SK-N-SH (cell line): ENCODE measurements at regions not wholly inside any gene's neighbourhood (a gene's known extent, or its start where the extent isn't known, plus 50 kb on each side); places are given as distances from the start of the nearest gene placed in this dataset.

ENCODE experiments used
- ELF1 ChIP-seq: IDR thresholded peaks from 2 replicates; pipeline ENCODE4 v1.4.0; 2012
- GABPA ChIP-seq: IDR thresholded peaks from 2 replicates; pipeline ENCODE4 v1.4.0; 2012; ENCODE audit warnings: low read depth, mild to moderate bottlenecking
- JUND ChIP-seq: IDR thresholded peaks from 2 replicates; pipeline ENCODE4 v1.4.0; 2012
- POLR2AphosphoS5 ChIP-seq: IDR thresholded peaks from 2 replicates; pipeline ENCODE4 v1.6.1; 2012; ENCODE audit warnings: low read depth, low read length
- RAD21 ChIP-seq: IDR thresholded peaks from 2 replicates; pipeline ENCODE4 v1.6.1; 2012; ENCODE audit warnings: mild to moderate bottlenecking, low read length
- RCOR1 ChIP-seq: fragments of 150-350 bp; IDR thresholded peaks from 2 replicates; pipeline ENCODE4 v1.6.1; 2017; ENCODE audit warnings: antibody characterized with exemption, low read length
- RXRA ChIP-seq: IDR thresholded peaks from 2 replicates; pipeline ENCODE4 v1.4.0; 2012; ENCODE audit warnings: low read depth, mild to moderate bottlenecking, borderline replicate concordance
- SIN3A ChIP-seq: IDR thresholded peaks from 2 replicates; pipeline ENCODE4 v1.6.1; 2012; ENCODE audit warnings: low read depth, mild to moderate bottlenecking, low read length, moderate library complexity, borderline replicate concordance
- YY1 ChIP-seq: IDR thresholded peaks from 2 replicates; pipeline ENCODE4 v1.4.0; 2012; ENCODE audit warnings: low read depth, mild to moderate bottlenecking
- TF ChIP-seq, protein P1 (sequence below): IDR thresholded peaks from 2 replicates; pipeline ENCODE4 v1.6.1; 2012; ENCODE audit warnings: mild to moderate bottlenecking, low read depth, low read length, moderate library complexity
- TF ChIP-seq, protein P2 (sequence below): fragments of 200-600 bp; sonication (generic); IDR thresholded peaks from 2 replicates; pipeline ENCODE4 v1.6.1; 2017; ENCODE audit warnings: antibody characterized with exemption, mild to moderate bottlenecking, moderate library complexity
- TF ChIP-seq, protein P3 (sequence below): IDR thresholded peaks from 2 replicates; pipeline ENCODE4 v1.4.0; 2012; ENCODE audit warnings: low read depth
- TF ChIP-seq, protein P4 (sequence below): IDR thresholded peaks from 2 replicates; pipeline ENCODE4 v1.4.0; 2012; ENCODE audit warnings: low read depth, borderline replicate concordance
- TF ChIP-seq, protein P5 (sequence below): IDR thresholded peaks from 2 replicates; pipeline ENCODE4; 2012

DNA sequence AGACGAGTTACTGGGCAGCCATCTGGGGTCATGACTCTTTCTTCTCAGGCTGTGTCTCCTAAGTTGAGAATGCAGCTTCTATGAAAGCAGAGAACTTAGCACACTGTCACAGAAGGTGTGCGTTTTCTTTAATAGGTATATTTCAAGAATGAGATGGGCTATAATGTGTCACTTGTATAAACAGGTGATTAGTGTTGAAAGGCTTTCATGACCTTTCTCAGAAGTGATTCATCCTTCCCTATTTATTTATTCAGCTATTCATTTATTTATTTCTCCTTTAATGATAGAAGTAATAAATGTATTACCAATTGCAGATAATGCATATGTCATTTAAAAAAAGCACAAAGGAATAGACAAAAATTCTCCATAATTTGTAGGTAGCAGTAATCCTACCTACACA, 157.2 kb upstream of the COL21A1 start:
- TF ChIP-seq YY1 (no peak), RAD21 (no peak), ELF1 (no peak), SIN3A (no peak), POLR2AphosphoS5 (no peak), RXRA (no peak), JUND (no peak), RCOR1 (no peak), GABPA (no peak)
- TF ChIP-seq, protein P1, sequence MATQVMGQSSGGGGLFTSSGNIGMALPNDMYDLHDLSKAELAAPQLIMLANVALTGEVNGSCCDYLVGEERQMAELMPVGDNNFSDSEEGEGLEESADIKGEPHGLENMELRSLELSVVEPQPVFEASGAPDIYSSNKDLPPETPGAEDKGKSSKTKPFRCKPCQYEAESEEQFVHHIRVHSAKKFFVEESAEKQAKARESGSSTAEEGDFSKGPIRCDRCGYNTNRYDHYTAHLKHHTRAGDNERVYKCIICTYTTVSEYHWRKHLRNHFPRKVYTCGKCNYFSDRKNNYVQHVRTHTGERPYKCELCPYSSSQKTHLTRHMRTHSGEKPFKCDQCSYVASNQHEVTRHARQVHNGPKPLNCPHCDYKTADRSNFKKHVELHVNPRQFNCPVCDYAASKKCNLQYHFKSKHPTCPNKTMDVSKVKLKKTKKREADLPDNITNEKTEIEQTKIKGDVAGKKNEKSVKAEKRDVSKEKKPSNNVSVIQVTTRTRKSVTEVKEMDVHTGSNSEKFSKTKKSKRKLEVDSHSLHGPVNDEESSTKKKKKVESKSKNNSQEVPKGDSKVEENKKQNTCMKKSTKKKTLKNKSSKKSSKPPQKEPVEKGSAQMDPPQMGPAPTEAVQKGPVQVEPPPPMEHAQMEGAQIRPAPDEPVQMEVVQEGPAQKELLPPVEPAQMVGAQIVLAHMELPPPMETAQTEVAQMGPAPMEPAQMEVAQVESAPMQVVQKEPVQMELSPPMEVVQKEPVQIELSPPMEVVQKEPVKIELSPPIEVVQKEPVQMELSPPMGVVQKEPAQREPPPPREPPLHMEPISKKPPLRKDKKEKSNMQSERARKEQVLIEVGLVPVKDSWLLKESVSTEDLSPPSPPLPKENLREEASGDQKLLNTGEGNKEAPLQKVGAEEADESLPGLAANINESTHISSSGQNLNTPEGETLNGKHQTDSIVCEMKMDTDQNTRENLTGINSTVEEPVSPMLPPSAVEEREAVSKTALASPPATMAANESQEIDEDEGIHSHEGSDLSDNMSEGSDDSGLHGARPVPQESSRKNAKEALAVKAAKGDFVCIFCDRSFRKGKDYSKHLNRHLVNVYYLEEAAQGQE, result no peak
- TF ChIP-seq, protein P2, sequence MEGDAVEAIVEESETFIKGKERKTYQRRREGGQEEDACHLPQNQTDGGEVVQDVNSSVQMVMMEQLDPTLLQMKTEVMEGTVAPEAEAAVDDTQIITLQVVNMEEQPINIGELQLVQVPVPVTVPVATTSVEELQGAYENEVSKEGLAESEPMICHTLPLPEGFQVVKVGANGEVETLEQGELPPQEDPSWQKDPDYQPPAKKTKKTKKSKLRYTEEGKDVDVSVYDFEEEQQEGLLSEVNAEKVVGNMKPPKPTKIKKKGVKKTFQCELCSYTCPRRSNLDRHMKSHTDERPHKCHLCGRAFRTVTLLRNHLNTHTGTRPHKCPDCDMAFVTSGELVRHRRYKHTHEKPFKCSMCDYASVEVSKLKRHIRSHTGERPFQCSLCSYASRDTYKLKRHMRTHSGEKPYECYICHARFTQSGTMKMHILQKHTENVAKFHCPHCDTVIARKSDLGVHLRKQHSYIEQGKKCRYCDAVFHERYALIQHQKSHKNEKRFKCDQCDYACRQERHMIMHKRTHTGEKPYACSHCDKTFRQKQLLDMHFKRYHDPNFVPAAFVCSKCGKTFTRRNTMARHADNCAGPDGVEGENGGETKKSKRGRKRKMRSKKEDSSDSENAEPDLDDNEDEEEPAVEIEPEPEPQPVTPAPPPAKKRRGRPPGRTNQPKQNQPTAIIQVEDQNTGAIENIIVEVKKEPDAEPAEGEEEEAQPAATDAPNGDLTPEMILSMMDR, result no peak
- TF ChIP-seq, protein P3, sequence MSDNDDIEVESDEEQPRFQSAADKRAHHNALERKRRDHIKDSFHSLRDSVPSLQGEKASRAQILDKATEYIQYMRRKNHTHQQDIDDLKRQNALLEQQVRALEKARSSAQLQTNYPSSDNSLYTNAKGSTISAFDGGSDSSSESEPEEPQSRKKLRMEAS, result no peak
- TF ChIP-seq, protein P4, sequence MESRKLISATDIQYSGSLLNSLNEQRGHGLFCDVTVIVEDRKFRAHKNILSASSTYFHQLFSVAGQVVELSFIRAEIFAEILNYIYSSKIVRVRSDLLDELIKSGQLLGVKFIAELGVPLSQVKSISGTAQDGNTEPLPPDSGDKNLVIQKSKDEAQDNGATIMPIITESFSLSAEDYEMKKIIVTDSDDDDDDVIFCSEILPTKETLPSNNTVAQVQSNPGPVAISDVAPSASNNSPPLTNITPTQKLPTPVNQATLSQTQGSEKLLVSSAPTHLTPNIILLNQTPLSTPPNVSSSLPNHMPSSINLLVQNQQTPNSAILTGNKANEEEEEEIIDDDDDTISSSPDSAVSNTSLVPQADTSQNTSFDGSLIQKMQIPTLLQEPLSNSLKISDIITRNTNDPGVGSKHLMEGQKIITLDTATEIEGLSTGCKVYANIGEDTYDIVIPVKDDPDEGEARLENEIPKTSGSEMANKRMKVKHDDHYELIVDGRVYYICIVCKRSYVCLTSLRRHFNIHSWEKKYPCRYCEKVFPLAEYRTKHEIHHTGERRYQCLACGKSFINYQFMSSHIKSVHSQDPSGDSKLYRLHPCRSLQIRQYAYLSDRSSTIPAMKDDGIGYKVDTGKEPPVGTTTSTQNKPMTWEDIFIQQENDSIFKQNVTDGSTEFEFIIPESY, result no peak
- TF ChIP-seq, protein P5, sequence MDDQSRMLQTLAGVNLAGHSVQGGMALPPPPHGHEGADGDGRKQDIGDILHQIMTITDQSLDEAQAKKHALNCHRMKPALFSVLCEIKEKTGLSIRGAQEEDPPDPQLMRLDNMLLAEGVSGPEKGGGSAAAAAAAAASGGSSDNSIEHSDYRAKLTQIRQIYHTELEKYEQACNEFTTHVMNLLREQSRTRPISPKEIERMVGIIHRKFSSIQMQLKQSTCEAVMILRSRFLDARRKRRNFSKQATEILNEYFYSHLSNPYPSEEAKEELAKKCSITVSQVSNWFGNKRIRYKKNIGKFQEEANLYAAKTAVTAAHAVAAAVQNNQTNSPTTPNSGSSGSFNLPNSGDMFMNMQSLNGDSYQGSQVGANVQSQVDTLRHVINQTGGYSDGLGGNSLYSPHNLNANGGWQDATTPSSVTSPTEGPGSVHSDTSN, result no peak
